Astrocyte (in vitro differentiated cells and primary cell): ENCODE measurements at regions not wholly inside any gene's neighbourhood (a gene's known extent, or its start where the extent isn't known, plus 50 kb on each side); places are given as distances from the start of the nearest gene placed in this dataset.

Experiments
- DNase-seq: peaks from one replicate; pipeline ENCODE4 v3.0.0-alpha.2; 2010; ENCODE audit warnings: low read depth
- FAIRE-seq: peaks from 2 replicates; lab custom pipeline; 2011; peaks lifted over from hg19 to GRCh38; lab: Jason Lieb, UNC
- H2AFZ ChIP-seq: 2 replicates; pipeline ENCODE4 v1.6.0; 2012; ENCODE audit warnings: low read depth, low read length, inconsistent platforms
- H3K27ac ChIP-seq: 2 replicates; pipeline ENCODE4 v1.5.1; 2011; ENCODE audit warnings: low read depth, low read length, inconsistent platforms
- H3K27me3 ChIP-seq: 2 replicates; pipeline ENCODE4 v1.6.0; 2011; ENCODE audit warnings: low read length, inconsistent platforms; ENCODE audit not compliant: insufficient read depth
- H3K36me3 ChIP-seq: 2 replicates; pipeline ENCODE4 v1.5.1; 2011; ENCODE audit warnings: low read length, inconsistent platforms; ENCODE audit not compliant: insufficient read depth
- H3K4me1 ChIP-seq: 2 replicates; pipeline ENCODE4 v1.5.1; 2011; ENCODE audit warnings: low read length, inconsistent platforms; ENCODE audit not compliant: insufficient read depth
- H3K4me2 ChIP-seq: 2 replicates; pipeline ENCODE4 v1.6.0; 2012; ENCODE audit warnings: low read length, inconsistent platforms
- H3K4me3 ChIP-seq: 2 replicates; pipeline ENCODE4 v1.5.1; 2011; ENCODE audit warnings: low read depth, mild to moderate bottlenecking, low read length, inconsistent platforms; ENCODE audit not compliant: insufficient read depth
- H3K79me2 ChIP-seq: 2 replicates; pipeline ENCODE4 v1.6.0; 2012; ENCODE audit warnings: mild to moderate bottlenecking, low read length, inconsistent platforms; ENCODE audit not compliant: insufficient read depth
- H3K9ac ChIP-seq: 2 replicates; pipeline ENCODE4 v1.6.0; 2012; ENCODE audit warnings: mild to moderate bottlenecking, low read length, inconsistent platforms
- H3K9me3 ChIP-seq: 2 replicates; pipeline ENCODE4 v1.5.1; 2012; ENCODE audit warnings: low read depth, mild to moderate bottlenecking, low read length, inconsistent platforms; ENCODE audit not compliant: insufficient read depth
- H4K20me1 ChIP-seq: 2 replicates; pipeline ENCODE4 v1.6.0; 2012; ENCODE audit warnings: low read length, inconsistent platforms; ENCODE audit not compliant: insufficient read depth
- H3K27ac Mint-ChIP-seq: one replicate; pipeline ENCODE4 v1.8.0; 2021; ENCODE audit warnings: mild to moderate bottlenecking, mixed read lengths; ENCODE audit not compliant: unreplicated experiment
- H3K27me3 Mint-ChIP-seq: one replicate; pipeline ENCODE4 v1.8.0; 2021; ENCODE audit warnings: low read depth, mixed read lengths; ENCODE audit not compliant: unreplicated experiment
- H3K36me3 Mint-ChIP-seq: one replicate; pipeline ENCODE4 v1.8.0; 2021; ENCODE audit warnings: low read depth, mixed read lengths; ENCODE audit not compliant: unreplicated experiment
- H3K4me1 Mint-ChIP-seq: one replicate; pipeline ENCODE4 v1.8.0; 2021; ENCODE audit warnings: low read depth, mixed read lengths; ENCODE audit not compliant: unreplicated experiment
- H3K4me3 Mint-ChIP-seq: one replicate; pipeline ENCODE4 v1.8.0; 2021; ENCODE audit warnings: mild to moderate bottlenecking, moderate library complexity, mixed read lengths; ENCODE audit not compliant: unreplicated experiment
- H3K9me3 Mint-ChIP-seq: one replicate; pipeline ENCODE4 v1.8.0; 2021; ENCODE audit warnings: mild to moderate bottlenecking, mixed read lengths; ENCODE audit not compliant: unreplicated experiment
- CTCF ChIP-seq: IDR thresholded peaks from 2 replicates; pipeline ENCODE4 v1.5.1; 2011; ENCODE audit warnings: low read depth, mild to moderate bottlenecking, inconsistent platforms, low read length, moderate library complexity; ENCODE audit not compliant: insufficient read depth
- EZH2 ChIP-seq: IDR thresholded peaks from 2 replicates; pipeline ENCODE4 v1.6.1; 2012; ENCODE audit warnings: mild to moderate bottlenecking, low read length, inconsistent platforms; ENCODE audit not compliant: insufficient read depth

- Histone ChIP-seq H3K79me2 (no peaks in the 10 kb centered on the region), H2AFZ (no peak overlapping the region), H3K9me3 (no peaks in the 10 kb centered on the region), H3K4me1 (no peaks in the 10 kb centered on the region), H3K9ac (no peak overlapping the region), H3K4me3 (no peak overlapping the region), H3K36me3 (no peaks in the 10 kb centered on the region), H4K20me1 (no peaks in the 10 kb centered on the region), H3K27ac (no peak overlapping the region), H3K27me3 (no peaks in the 10 kb centered on the region), H3K4me2 (no peak overlapping the region)
- FAIRE-seq (no peak), DNase-seq (no peak)
- no peak for TF ChIP-seq EZH2
- TF ChIP-seq CTCF = no peak
- Mint-ChIP-seq H3K9me3 (peaks cover 9% of the 10 kb centered on the region), H3K4me3 (no peak overlapping the region), H3K27ac (no peak overlapping the region), H3K27me3 (peaks cover 11% of the 10 kb centered on the region), H3K4me1 (no peaks in the 10 kb centered on the region), H3K36me3 (no peaks in the 10 kb centered on the region)
Measured at GRCh38 chr2:60268661-60269060, 284.8 kb downstream of the BCL11A start.

- H3K36me3 Mint-ChIP-seq = no peaks in the 10 kb centered on the region
- H3K27me3 ChIP-seq = no peaks in the 10 kb centered on the region
- H3K9me3 Mint-ChIP-seq = peaks cover 9% of the 10 kb centered on the region
Measured at GRCh38 chr2:60268032-60268431, 285.4 kb downstream of the BCL11A start.

More at GRCh38 chr2:60268032-60268431, 285.4 kb downstream of the BCL11A start:
- TF ChIP-seq CTCF = no peak
- Mint-ChIP-seq H3K27ac (no peak overlapping the region), H3K4me3 (no peak overlapping the region), H3K27me3 (peaks cover 12% of the 10 kb centered on the region), H3K4me1 (no peaks in the 10 kb centered on the region)
- Histone ChIP-seq H3K4me1 (no peaks in the 10 kb centered on the region), H3K4me3 (no peak overlapping the region), H2AFZ (no peak overlapping the region), H3K9ac (no peak overlapping the region), H3K9me3 (no peaks in the 10 kb centered on the region), H3K4me2 (no peak overlapping the region), H3K27ac (no peak overlapping the region), H4K20me1 (no peaks in the 10 kb centered on the region), H3K36me3 (no peaks in the 10 kb centered on the region), H3K79me2 (no peaks in the 10 kb centered on the region)
- no peak for DNase-seq
- FAIRE-seq = no peak
